Keratinocyte (primary cell): ENCODE measurements at regions not wholly inside any gene's neighbourhood (a gene's known extent, or its start where the extent isn't known, plus 50 kb on each side); places are given as distances from the start of the nearest gene placed in this dataset.

ENCODE experiments used
- DNase-seq: peaks from one replicate; pipeline ENCODE4 v3.0.0-alpha.2; 2011; ENCODE audit warnings: low read depth, missing footprints, low spot score
- FAIRE-seq: peaks from 2 replicates; lab custom pipeline; 2011; peaks lifted over from hg19 to GRCh38; lab: Jason Lieb, UNC
- H2AFZ ChIP-seq: 2 replicates; pipeline ENCODE4 v1.6.0; 2012; ENCODE audit warnings: low read length, control low read depth, inconsistent platforms; ENCODE audit not compliant: control insufficient read depth
- H3K27ac ChIP-seq: 2 replicates; pipeline ENCODE4 v1.5.1; 2011; ENCODE audit warnings: low read length; ENCODE audit not compliant: control insufficient read depth, insufficient read depth
- H3K27me3 ChIP-seq: 3 replicates; pipeline ENCODE4 v1.6.0; 2011; ENCODE audit warnings: low read length; ENCODE audit not compliant: control insufficient read depth, insufficient read depth; ENCODE audit errors: extremely low read depth
- H3K36me3 ChIP-seq, 2 experiments: 2 replicates in 1 of 2; 3 replicates in 1 of 2; pipeline ENCODE4 v1.5.1; 2011; ENCODE audit warnings: low read length in 2 of 2, mild to moderate bottlenecking in 1 of 2; ENCODE audit not compliant: control insufficient read depth in 2 of 2, insufficient read depth in 2 of 2; ENCODE audit errors: extremely low read depth in 1 of 2
- H3K4me1 ChIP-seq: 3 replicates; pipeline ENCODE4 v1.5.1; 2011; ENCODE audit warnings: low read length; ENCODE audit not compliant: control insufficient read depth, insufficient read depth; ENCODE audit errors: extremely low read depth
- H3K4me2 ChIP-seq: 3 replicates; pipeline ENCODE4 v1.6.0; 2011; ENCODE audit warnings: low read depth, low read length; ENCODE audit not compliant: control insufficient read depth, insufficient read depth; ENCODE audit errors: extremely low read depth
- H3K4me3 ChIP-seq, 3 experiments: fragments of 200-600 bp in 1 of 3; sonication (generic) in 1 of 3; 2 replicates in 2 of 3; 3 replicates in 1 of 3; pipeline ENCODE4 v1.5.1; 2011 to 2016; ENCODE audit warnings: low read length in 3 of 3, mild to moderate bottlenecking in 3 of 3, control low read depth in 2 of 3, inconsistent platforms in 1 of 3, low read depth in 1 of 3, mixed read lengths in 1 of 3, mixed run types in 1 of 3, moderate library complexity in 1 of 3; ENCODE audit not compliant: control insufficient read depth in 2 of 3, insufficient read depth in 2 of 3; ENCODE audit errors: extremely low read depth in 1 of 3
- H3K79me2 ChIP-seq: 2 replicates; pipeline ENCODE4 v1.6.0; 2012; ENCODE audit warnings: low read length; ENCODE audit not compliant: control insufficient read depth, insufficient read depth
- H3K9ac ChIP-seq: 3 replicates; pipeline ENCODE4 v1.6.0; 2011; ENCODE audit warnings: low read length; ENCODE audit not compliant: control insufficient read depth, insufficient read depth; ENCODE audit errors: extremely low read depth
- H3K9me1 ChIP-seq: 3 replicates; pipeline ENCODE4 v1.6.0; 2011; ENCODE audit warnings: low read length; ENCODE audit not compliant: control insufficient read depth, insufficient read depth; ENCODE audit errors: extremely low read depth
- H3K9me3 ChIP-seq: 2 replicates; pipeline ENCODE4 v1.5.1; 2012; ENCODE audit warnings: low read depth, low read length; ENCODE audit not compliant: control insufficient read depth
- H4K20me1 ChIP-seq: 3 replicates; pipeline ENCODE4 v1.6.0; 2011; ENCODE audit warnings: low read length; ENCODE audit not compliant: control insufficient read depth, insufficient read depth; ENCODE audit errors: extremely low read depth
- EZH2 ChIP-seq: IDR thresholded peaks from one replicate; pipeline ENCODE4 v1.6.1; 2012; ENCODE audit warnings: inconsistent platforms, mild to moderate bottlenecking, low read length, moderate library complexity
- dilution Hi-C: fragments of 300-500 bp; cut with MboI; formaldehyde crosslinking; loops from one replicate; pipeline ENCODE4 v1.7.0; 2020; ENCODE audit warnings: low sequenced_read_pairs; ENCODE audit not compliant: extremely low pct_ligation_motif_present
- TF ChIP-seq, protein P1 (sequence below), 3 experiments: IDR thresholded peaks in 1 of 3; conservative IDR thresholded peaks in 1 of 3; optimal IDR thresholded peaks in 1 of 3; 2 replicates in 2 of 3; 3 replicates in 1 of 3; pipeline versions ENCODE3 to v1.5.1; 2011; ENCODE audit warnings: low read length in 3 of 3, mild to moderate bottlenecking in 3 of 3, moderate library complexity in 2 of 3, control low read depth in 1 of 3, inconsistent platforms in 1 of 3; ENCODE audit not compliant: insufficient read depth in 2 of 3; ENCODE audit errors: extremely low read depth in 1 of 3

- dilution Hi-C loops, result no loop called here
- Histone ChIP-seq H3K4me3 (no peak overlapping the region), H3K27me3 (no peaks in the 10 kb centered on the region), H4K20me1 (no peaks in the 10 kb centered on the region), H3K4me2 (no peak overlapping the region), H3K27ac (no peak overlapping the region), H3K4me1 (no peaks in the 10 kb centered on the region), H3K9me1 (no peaks in the 10 kb centered on the region), H2AFZ (no peak overlapping the region), H3K9ac (no peak overlapping the region), H3K9me3 (no peaks in the 10 kb centered on the region), H3K79me2 (no peaks in the 10 kb centered on the region), H3K36me3 (no peaks in the 10 kb centered on the region)
- FAIRE-seq, result no peak
- DNase-seq, result no peak
- TF ChIP-seq, protein P1, sequence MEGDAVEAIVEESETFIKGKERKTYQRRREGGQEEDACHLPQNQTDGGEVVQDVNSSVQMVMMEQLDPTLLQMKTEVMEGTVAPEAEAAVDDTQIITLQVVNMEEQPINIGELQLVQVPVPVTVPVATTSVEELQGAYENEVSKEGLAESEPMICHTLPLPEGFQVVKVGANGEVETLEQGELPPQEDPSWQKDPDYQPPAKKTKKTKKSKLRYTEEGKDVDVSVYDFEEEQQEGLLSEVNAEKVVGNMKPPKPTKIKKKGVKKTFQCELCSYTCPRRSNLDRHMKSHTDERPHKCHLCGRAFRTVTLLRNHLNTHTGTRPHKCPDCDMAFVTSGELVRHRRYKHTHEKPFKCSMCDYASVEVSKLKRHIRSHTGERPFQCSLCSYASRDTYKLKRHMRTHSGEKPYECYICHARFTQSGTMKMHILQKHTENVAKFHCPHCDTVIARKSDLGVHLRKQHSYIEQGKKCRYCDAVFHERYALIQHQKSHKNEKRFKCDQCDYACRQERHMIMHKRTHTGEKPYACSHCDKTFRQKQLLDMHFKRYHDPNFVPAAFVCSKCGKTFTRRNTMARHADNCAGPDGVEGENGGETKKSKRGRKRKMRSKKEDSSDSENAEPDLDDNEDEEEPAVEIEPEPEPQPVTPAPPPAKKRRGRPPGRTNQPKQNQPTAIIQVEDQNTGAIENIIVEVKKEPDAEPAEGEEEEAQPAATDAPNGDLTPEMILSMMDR (optimal IDR thresholded peaks at IDR 0.05 in 1 of 3, IDR thresholded peaks at IDR 0.05 in 1 of 3, conservative IDR thresholded peaks at IDR 0.05 in 1 of 3; ENCODE audit: extremely low read depth in 1 of 3, insufficient read depth in 2 of 3, low read length in 3 of 3), result no peak
- TF ChIP-seq EZH2, result no peak
These were observed 254.2 kb downstream of the DHX15 start for GRCh38 chr4:24330172-24330571.

DNA sequence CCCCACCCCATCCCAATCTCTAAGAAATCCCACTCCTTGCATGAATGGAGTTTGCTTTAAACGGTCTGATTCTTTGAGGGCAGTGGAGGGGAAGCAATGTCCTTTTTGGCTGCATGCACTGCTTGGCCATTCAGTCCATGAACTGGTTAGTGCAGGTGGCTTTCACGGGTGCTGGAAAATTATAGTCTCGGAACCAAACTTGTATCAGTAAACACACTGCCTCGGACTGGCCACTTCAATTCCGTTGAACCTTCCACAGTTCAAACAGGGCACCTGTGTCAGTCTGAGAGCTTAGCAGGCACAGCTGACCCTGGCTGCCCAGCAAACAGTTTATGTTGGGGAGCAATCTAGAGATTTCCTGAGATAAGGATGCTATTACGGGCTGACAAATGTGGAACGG is 255.6 kb downstream of the DHX15 start:
- H3K27me3 ChIP-seq, result no peaks in the 10 kb centered on the region
- no peak for FAIRE-seq
- no peaks in the 10 kb centered on the region for H3K4me1 ChIP-seq
- H3K36me3 ChIP-seq, result no peaks in the 10 kb centered on the region
- H3K27ac ChIP-seq, result no peak overlapping the region
- TF ChIP-seq, protein P1 (optimal IDR thresholded peaks at IDR 0.05 in 1 of 3, IDR thresholded peaks at IDR 0.05 in 1 of 3, conservative IDR thresholded peaks at IDR 0.05 in 1 of 3; ENCODE audit: extremely low read depth in 1 of 3, insufficient read depth in 2 of 3, low read length in 3 of 3), result no peak
- TF ChIP-seq EZH2, result no peak
- no peak overlapping the region for H3K4me3 ChIP-seq
- dilution Hi-C loops, result no loop called here
- H3K79me2 ChIP-seq, result no peaks in the 10 kb centered on the region
- H3K9ac ChIP-seq, result no peak overlapping the region
- H3K9me1 ChIP-seq, result no peaks in the 10 kb centered on the region
- DNase-seq, result no peak
- no peak overlapping the region for H2AFZ ChIP-seq
- no peaks in the 10 kb centered on the region for H4K20me1 ChIP-seq
- no peaks in the 10 kb centered on the region for H3K9me3 ChIP-seq
- no peak overlapping the region for H3K4me2 ChIP-seq
